Mucosa of stomach (tissue), 1 donor: ENCODE measurements at regions not wholly inside any gene's neighbourhood (a gene's known extent, or its start where the extent isn't known, plus 50 kb on each side); places are given as distances from the start of the nearest gene placed in this dataset.
"Not testable (repeated sequence)": the region's sequence is repeated elsewhere in the genome, so short reads cannot be mapped to it uniquely, and the experiment has no call there.

Experiments used
- H3K27me3 ChIP-seq: one replicate; pipeline ENCODE4 v1.7.0; 2013; ENCODE audit warnings: mild to moderate bottlenecking, low read length; ENCODE audit not compliant: control insufficient read depth, insufficient read depth
- H3K36me3 ChIP-seq: one replicate; pipeline ENCODE4 v1.7.0; 2013; ENCODE audit warnings: low read length; ENCODE audit not compliant: control insufficient read depth, insufficient read depth
- H3K4me1 ChIP-seq: one replicate; pipeline ENCODE4 v1.7.0; 2013; ENCODE audit warnings: mild to moderate bottlenecking, low read length; ENCODE audit not compliant: control insufficient read depth, insufficient read depth
- H3K4me3 ChIP-seq: one replicate; pipeline ENCODE4 v1.7.0; 2013; ENCODE audit warnings: low read length
- H3K9ac ChIP-seq: one replicate; pipeline ENCODE4 v1.7.0; 2013; ENCODE audit warnings: mild to moderate bottlenecking, low read length, moderate library complexity
- H3K9me3 ChIP-seq: one replicate; pipeline ENCODE4 v1.7.0; 2013; ENCODE audit warnings: mild to moderate bottlenecking, low read length, moderate library complexity; ENCODE audit not compliant: control insufficient read depth
- donor health status: Pancreatic carcinoma.

GRCh38 chr10:90096196-90096595, 394.8 kb downstream of the KIF20B start:
- Histone ChIP-seq H3K9me3 (no peaks in the 10 kb centered on the region), H3K4me3 (no peak overlapping the region), H3K9ac (no peak overlapping the region), H3K36me3 (no peaks in the 10 kb centered on the region), H3K27me3 (no peaks in the 10 kb centered on the region), H3K4me1 (no peaks in the 10 kb centered on the region)

GRCh38 chr10:90107581-90107980, 406.2 kb downstream of the KIF20B start:
- H3K9me3 ChIP-seq, H3K36me3 ChIP-seq, H3K4me3 ChIP-seq, H3K4me1 ChIP-seq, H3K27me3 ChIP-seq, H3K9ac ChIP-seq: not testable (repeated sequence)

- H3K4me3 ChIP-seq: no peak overlapping the region
- H3K9ac ChIP-seq: no peak overlapping the region
Observed at GRCh38 chr10:90111671-90112070, 410.3 kb downstream of the KIF20B start.

GRCh38 chr10:90112681-90113080, 411.3 kb downstream of the KIF20B start:
- Histone ChIP-seq H3K4me3 (no peak overlapping the region), H3K27me3 (no peaks in the 10 kb centered on the region), H3K9me3 (no peaks in the 10 kb centered on the region), H3K9ac (no peak overlapping the region), H3K36me3 (no peaks in the 10 kb centered on the region), H3K4me1 (no peaks in the 10 kb centered on the region)

More at GRCh38 chr10:90111671-90112070, 410.3 kb downstream of the KIF20B start:
- Histone ChIP-seq H3K36me3 (no peaks in the 10 kb centered on the region), H3K9me3 (no peaks in the 10 kb centered on the region), H3K27me3 (no peaks in the 10 kb centered on the region), H3K4me1 (no peaks in the 10 kb centered on the region)

GRCh38 chr10:90118567-90118966, 417.2 kb downstream of the KIF20B start:
- not testable (repeated sequence) for H3K4me3 ChIP-seq, H3K36me3 ChIP-seq, H3K27me3 ChIP-seq, H3K4me1 ChIP-seq, H3K9ac ChIP-seq, H3K9me3 ChIP-seq

GRCh38 chr10:90119631-90120280, 418.4 kb downstream of the KIF20B start:
- H3K4me1 ChIP-seq, H3K9ac ChIP-seq, H3K27me3 ChIP-seq, H3K9me3 ChIP-seq, H3K36me3 ChIP-seq, H3K4me3 ChIP-seq: not testable (repeated sequence)

GRCh38 chr10:90125456-90126255, 424.3 kb downstream of the KIF20B start:
- H3K36me3 ChIP-seq: no peaks in the 10 kb centered on the region
- H3K4me1 ChIP-seq: no peaks in the 10 kb centered on the region
- H3K27me3 ChIP-seq: no peaks in the 10 kb centered on the region
- H3K9ac ChIP-seq: no peak overlapping the region
- no peaks in the 10 kb centered on the region for H3K9me3 ChIP-seq
- no peak overlapping the region for H3K4me3 ChIP-seq

GRCh38 chr10:90126256-90126595, 424.8 kb downstream of the KIF20B start:
- no peaks in the 10 kb centered on the region for H3K4me1 ChIP-seq

GRCh38 chr10:90130321-90131086, 429.1 kb downstream of the KIF20B start:
- no peak overlapping the region for H3K4me3 ChIP-seq
- H3K27me3 ChIP-seq: no peaks in the 10 kb centered on the region
- no peaks in the 10 kb centered on the region for H3K36me3 ChIP-seq
- H3K4me1 ChIP-seq: no peaks in the 10 kb centered on the region
- H3K9me3 ChIP-seq: no peaks in the 10 kb centered on the region
- no peak overlapping the region for H3K9ac ChIP-seq

More at GRCh38 chr10:90126256-90126595, 424.8 kb downstream of the KIF20B start:
- no peak overlapping the region for H3K9ac ChIP-seq
- no peaks in the 10 kb centered on the region for H3K9me3 ChIP-seq
- H3K27me3 ChIP-seq: no peaks in the 10 kb centered on the region
- H3K4me3 ChIP-seq: no peak overlapping the region
- H3K36me3 ChIP-seq: no peaks in the 10 kb centered on the region

GRCh38 chr10:90133606-90134005, 432.2 kb downstream of the KIF20B start:
- H3K4me3 ChIP-seq: no peak overlapping the region
- no peak overlapping the region for H3K9ac ChIP-seq
- no peaks in the 10 kb centered on the region for H3K27me3 ChIP-seq
- no peaks in the 10 kb centered on the region for H3K4me1 ChIP-seq
- H3K36me3 ChIP-seq: no peaks in the 10 kb centered on the region
- no peaks in the 10 kb centered on the region for H3K9me3 ChIP-seq

- H3K4me3 ChIP-seq: no peak overlapping the region
- no peak overlapping the region for H3K9ac ChIP-seq
- no peaks in the 10 kb centered on the region for H3K9me3 ChIP-seq
- H3K27me3 ChIP-seq: no peaks in the 10 kb centered on the region
- H3K4me1 ChIP-seq: no peaks in the 10 kb centered on the region
- H3K36me3 ChIP-seq: no peaks in the 10 kb centered on the region
Observed at GRCh38 chr10:90136731-90137316, 435.4 kb downstream of the KIF20B start.

GRCh38 chr10:90138844-90139243, 437.5 kb downstream of the KIF20B start:
- Histone ChIP-seq H3K9me3 (no peaks in the 10 kb centered on the region), H3K27me3 (no peaks in the 10 kb centered on the region), H3K36me3 (no peaks in the 10 kb centered on the region), H3K4me3 (no peak overlapping the region), H3K4me1 (no peaks in the 10 kb centered on the region), H3K9ac (no peak overlapping the region)
